ENCODE measurements at regions not wholly inside any gene's neighbourhood (a gene's known extent, or its start where the extent isn't known, plus 50 kb on each side); places are given as distances from the start of the nearest gene placed in this dataset.

GRCh38 chr14:82112210-82112839 is 578.7 kb upstream of the SEL1L start:
- Histone ChIP-seq H3K27me3 (no peaks in the 10 kb centered on the region), H3K4me1 (peaks cover 0 to 15% (median 7%) of the 10 kb centered on the region in 4 donors), H3K36me3 (no peaks in the 10 kb centered on the region), H3K4me3 (no peak overlapping the region), H3K27ac (peak overlapping the region in 2 of 3 donors; percentile 72 to 73), H3K9me3 (no peaks in the 10 kb centered on the region)
- 20% methylated on average over 1 of the region's 1 CpG for WGBS (ENCODE audit: insufficient coverage, low coverage, low lambda C conversion rate, missing lambda C conversion rate)
- ATAC-seq, result peak; percentile 75 to 93 (median 82)
- DNase-seq, result no peak
- TF ChIP-seq POLR2A (IDR thresholded peaks at IDR 0.05) (no peak), CTCF (IDR thresholded peaks at IDR 0.05) (no peak)
- intact Hi-C loops (cut with DNase I), result no loop called here

- intact Hi-C loops (cut with DNase I), result no loop called here
- Histone ChIP-seq H3K4me1 (peaks cover 0 to 15% (median 7%) of the 10 kb centered on the region in 4 donors), H3K27me3 (no peaks in the 10 kb centered on the region), H3K4me3 (no peak overlapping the region), H3K27ac (peak overlapping the region in 2 of 3 donors; percentile 72 to 73), H3K9me3 (no peaks in the 10 kb centered on the region), H3K36me3 (no peaks in the 10 kb centered on the region)
- 48% methylated on average over 2 of the region's 2 CpGs for WGBS (ENCODE audit: insufficient coverage, low coverage, low lambda C conversion rate, missing lambda C conversion rate)
- DNase-seq, result no peak
- TF ChIP-seq POLR2A (IDR thresholded peaks at IDR 0.05) (no peak), CTCF (IDR thresholded peaks at IDR 0.05) (no peak)
- peak in 3 of 4 donors; percentile 40 to 70 (median 58) for ATAC-seq
Observed at GRCh38 chr14:82113007-82113406, 579.4 kb upstream of the SEL1L start.

GRCh38 chr14:82113710-82114109 is 580.1 kb upstream of the SEL1L start:
- H3K4me1 ChIP-seq, result peaks cover 0 to 15% (median 7%) of the 10 kb centered on the region in 4 donors
- H3K4me3 ChIP-seq, result no peak overlapping the region
- no peaks in the 10 kb centered on the region for H3K36me3 ChIP-seq
- no peaks in the 10 kb centered on the region for H3K27me3 ChIP-seq
- intact Hi-C loops (cut with DNase I), result no loop called here
- 41% methylated on average over 1 of the region's 1 CpG for WGBS (ENCODE audit: insufficient coverage, low coverage, low lambda C conversion rate, missing lambda C conversion rate)
- no peaks in the 10 kb centered on the region for H3K9me3 ChIP-seq
- DNase-seq (no peak), ATAC-seq (peak; percentile 54 to 75 (median 64))
- TF ChIP-seq POLR2A (IDR thresholded peaks at IDR 0.05) (no peak), CTCF (IDR thresholded peaks at IDR 0.05) (peak; percentile 12 to 48 (median 28))
- H3K27ac ChIP-seq, result peak overlapping the region in 1 of 3 donors; percentile 73

DNA sequence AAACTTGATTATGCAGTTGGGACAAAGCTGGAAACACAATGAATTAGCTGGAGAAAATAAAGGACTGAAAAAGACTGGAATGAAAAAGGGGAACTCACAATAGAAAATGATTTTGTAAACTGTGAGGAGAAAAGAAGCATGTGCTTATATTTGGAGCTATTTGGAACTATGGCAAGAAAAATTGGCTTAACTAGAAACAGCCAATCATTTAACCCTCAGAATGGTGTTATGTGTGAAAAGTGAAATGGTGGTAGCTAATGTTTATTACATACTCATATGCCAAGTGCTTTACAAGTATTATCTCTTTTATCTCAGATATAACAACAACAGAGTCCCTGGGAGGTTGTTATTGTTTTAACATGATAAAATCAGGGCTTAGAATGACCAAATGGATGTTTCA is 583.1 kb upstream of the SEL1L start:
- no peaks in the 10 kb centered on the region for H3K36me3 ChIP-seq
- H3K27ac ChIP-seq, result no peak overlapping the region
- peaks cover 0 to 12% (median 5%) of the 10 kb centered on the region in 4 donors for H3K4me1 ChIP-seq
- TF ChIP-seq POLR2A (IDR thresholded peaks at IDR 0.05) (no peak), CTCF (IDR thresholded peaks at IDR 0.05) (no peak)
- intact Hi-C loops (cut with DNase I), result no loop called here
- no peaks in the 10 kb centered on the region for H3K27me3 ChIP-seq
- DNase-seq, result no peak
- no peaks in the 10 kb centered on the region for H3K9me3 ChIP-seq
- no peak for ATAC-seq
- H3K4me3 ChIP-seq, result no peak overlapping the region
